ENCODE measurements at regions not wholly inside any gene's neighbourhood (a gene's known extent, or its start where the extent isn't known, plus 50 kb on each side); places are given as distances from the start of the nearest gene placed in this dataset.

DNA sequence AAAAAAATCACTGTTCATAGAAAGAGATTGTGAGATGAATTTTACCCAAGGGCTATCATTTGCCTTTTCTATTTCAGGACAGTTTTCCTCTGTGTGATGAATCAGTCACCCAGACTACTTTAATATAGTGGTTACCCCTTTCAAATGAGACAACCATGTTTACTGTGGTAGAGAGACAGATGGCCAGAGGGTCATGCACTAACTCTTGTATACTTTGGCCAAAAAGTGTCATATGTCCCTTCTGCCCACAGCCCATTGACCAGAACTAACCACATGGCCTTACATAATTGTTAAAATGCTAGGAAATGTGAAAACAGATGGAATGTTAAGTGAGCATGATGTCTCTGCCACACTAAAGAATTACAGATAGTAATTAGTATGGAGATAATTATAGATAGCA lies 498.7 kb downstream of the DACH1 start:
- H4K20me1 ChIP-seq (ENCODE audit: insufficient read depth, low read length): no peaks in the 10 kb centered on the region
- H3K4me3 ChIP-seq (ENCODE audit: insufficient read depth, low read length): no peak overlapping the region
- no peak overlapping the region for H3K27ac ChIP-seq (ENCODE audit: low read depth, low read length)
- DNase-seq (ENCODE audit: insufficient read length, low spot score, missing footprints): no peak
- H3K27me3 ChIP-seq (ENCODE audit: insufficient read depth, low read length): no peaks in the 10 kb centered on the region
- H3K9me3 ChIP-seq (ENCODE audit: low read depth, low read length): no peaks in the 10 kb centered on the region
- no peak overlapping the region for H3K4me2 ChIP-seq (ENCODE audit: insufficient read depth, low read length)
- no peaks in the 10 kb centered on the region for H3K79me2 ChIP-seq (ENCODE audit: insufficient read depth, low read length)
- no peaks in the 10 kb centered on the region for H3K36me3 ChIP-seq (ENCODE audit: insufficient read depth, low read length)
- TF ChIP-seq, protein P1, sequence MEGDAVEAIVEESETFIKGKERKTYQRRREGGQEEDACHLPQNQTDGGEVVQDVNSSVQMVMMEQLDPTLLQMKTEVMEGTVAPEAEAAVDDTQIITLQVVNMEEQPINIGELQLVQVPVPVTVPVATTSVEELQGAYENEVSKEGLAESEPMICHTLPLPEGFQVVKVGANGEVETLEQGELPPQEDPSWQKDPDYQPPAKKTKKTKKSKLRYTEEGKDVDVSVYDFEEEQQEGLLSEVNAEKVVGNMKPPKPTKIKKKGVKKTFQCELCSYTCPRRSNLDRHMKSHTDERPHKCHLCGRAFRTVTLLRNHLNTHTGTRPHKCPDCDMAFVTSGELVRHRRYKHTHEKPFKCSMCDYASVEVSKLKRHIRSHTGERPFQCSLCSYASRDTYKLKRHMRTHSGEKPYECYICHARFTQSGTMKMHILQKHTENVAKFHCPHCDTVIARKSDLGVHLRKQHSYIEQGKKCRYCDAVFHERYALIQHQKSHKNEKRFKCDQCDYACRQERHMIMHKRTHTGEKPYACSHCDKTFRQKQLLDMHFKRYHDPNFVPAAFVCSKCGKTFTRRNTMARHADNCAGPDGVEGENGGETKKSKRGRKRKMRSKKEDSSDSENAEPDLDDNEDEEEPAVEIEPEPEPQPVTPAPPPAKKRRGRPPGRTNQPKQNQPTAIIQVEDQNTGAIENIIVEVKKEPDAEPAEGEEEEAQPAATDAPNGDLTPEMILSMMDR (IDR thresholded peaks at IDR 0.05; ENCODE audit: extremely low read depth, low read depth, low read length): no peak
- no peaks in the 10 kb centered on the region for H3K4me1 ChIP-seq (ENCODE audit: insufficient read depth, low read length)
- no peak overlapping the region for H2AFZ ChIP-seq (ENCODE audit: low read length)

DNA sequence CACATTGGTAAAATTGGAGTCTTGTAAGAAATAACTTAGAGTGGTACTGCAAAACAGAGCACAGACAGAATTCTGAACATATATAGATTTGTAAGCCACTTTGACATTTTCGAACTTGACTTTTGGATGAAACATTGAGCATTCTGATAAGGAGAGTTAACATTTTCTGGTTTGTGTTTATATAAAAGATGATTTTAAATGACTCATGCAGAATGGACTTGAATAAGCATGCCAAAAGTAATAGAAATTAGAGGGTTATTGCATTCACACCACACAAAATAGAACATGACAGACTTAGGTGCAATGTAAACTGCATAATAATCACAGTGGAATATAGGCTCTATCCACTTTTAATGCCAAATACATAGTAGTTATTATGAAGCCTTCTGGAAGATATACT lies 507.0 kb downstream of the DACH1 start:
- Histone ChIP-seq H2AFZ (ENCODE audit: low read length) (no peak overlapping the region), H3K4me1 (ENCODE audit: insufficient read depth, low read length) (no peaks in the 10 kb centered on the region), H4K20me1 (ENCODE audit: insufficient read depth, low read length) (no peaks in the 10 kb centered on the region), H3K27ac (ENCODE audit: low read depth, low read length) (no peak overlapping the region), H3K36me3 (ENCODE audit: insufficient read depth, low read length) (no peaks in the 10 kb centered on the region), H3K79me2 (ENCODE audit: insufficient read depth, low read length) (no peaks in the 10 kb centered on the region), H3K4me3 (ENCODE audit: insufficient read depth, low read length) (no peak overlapping the region), H3K4me2 (ENCODE audit: insufficient read depth, low read length) (no peak overlapping the region), H3K27me3 (ENCODE audit: insufficient read depth, low read length) (no peaks in the 10 kb centered on the region), H3K9me3 (ENCODE audit: low read depth, low read length) (no peaks in the 10 kb centered on the region)
- DNase-seq (ENCODE audit: insufficient read length, low spot score, missing footprints): no peak
- TF ChIP-seq, protein P1 (IDR thresholded peaks at IDR 0.05; ENCODE audit: extremely low read depth, low read depth, low read length): no peak

DNA sequence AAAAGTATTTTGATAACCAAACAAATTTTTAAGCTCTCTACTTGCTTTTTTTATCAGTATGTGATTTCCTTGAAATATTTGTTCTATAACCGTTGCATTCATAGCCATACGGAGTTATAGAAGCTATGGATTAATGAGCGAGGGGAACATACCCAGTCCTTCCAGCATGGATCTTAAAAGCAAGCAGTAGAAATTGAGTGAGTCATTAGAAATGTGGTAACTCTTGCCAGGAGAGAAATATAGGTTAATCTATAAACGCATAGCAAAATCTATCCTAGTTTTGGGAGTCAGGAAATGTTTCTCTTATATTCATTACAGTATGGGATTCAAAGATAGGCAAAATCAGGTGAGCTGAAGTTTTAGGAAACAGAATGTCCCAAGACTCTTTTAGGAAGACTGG lies 507.4 kb downstream of the DACH1 start:
- H3K4me3 ChIP-seq (ENCODE audit: insufficient read depth, low read length): no peak overlapping the region
- H3K27me3 ChIP-seq (ENCODE audit: insufficient read depth, low read length): no peaks in the 10 kb centered on the region

DNA sequence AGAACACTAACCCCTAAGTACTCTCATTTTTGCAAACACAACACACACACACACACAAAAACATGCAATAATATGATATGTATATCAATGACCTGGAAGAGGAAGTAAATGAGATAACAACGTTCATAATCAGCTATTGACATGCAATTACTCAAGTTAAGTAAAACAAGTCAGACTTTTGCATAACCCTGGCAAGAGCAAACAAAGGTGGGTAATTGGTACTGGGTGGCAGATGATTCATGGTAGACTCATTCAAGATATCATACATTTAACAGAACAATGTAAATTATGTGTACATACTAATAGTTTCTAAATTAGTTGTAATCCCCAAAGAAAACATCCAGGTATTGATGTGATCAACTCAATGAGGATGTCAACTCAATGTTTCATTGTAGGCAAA lies 508.8 kb downstream of the DACH1 start:
- no peak for DNase-seq (ENCODE audit: insufficient read length, low spot score, missing footprints)
- H3K79me2 ChIP-seq (ENCODE audit: insufficient read depth, low read length): no peaks in the 10 kb centered on the region

More for the DNA sequence above, 507.4 kb downstream of the DACH1 start:
- DNase-seq (ENCODE audit: insufficient read length, low spot score, missing footprints): no peak
- Histone ChIP-seq H3K4me1 (ENCODE audit: insufficient read depth, low read length) (no peaks in the 10 kb centered on the region), H4K20me1 (ENCODE audit: insufficient read depth, low read length) (no peaks in the 10 kb centered on the region), H3K27ac (ENCODE audit: low read depth, low read length) (no peak overlapping the region), H3K79me2 (ENCODE audit: insufficient read depth, low read length) (no peaks in the 10 kb centered on the region), H3K4me2 (ENCODE audit: insufficient read depth, low read length) (no peak overlapping the region), H2AFZ (ENCODE audit: low read length) (no peak overlapping the region), H3K9me3 (ENCODE audit: low read depth, low read length) (no peaks in the 10 kb centered on the region), H3K36me3 (ENCODE audit: insufficient read depth, low read length) (no peaks in the 10 kb centered on the region)
- TF ChIP-seq, protein P1 (IDR thresholded peaks at IDR 0.05; ENCODE audit: extremely low read depth, low read depth, low read length): no peak

More for the DNA sequence above, 508.8 kb downstream of the DACH1 start:
- no peak overlapping the region for H3K4me2 ChIP-seq (ENCODE audit: insufficient read depth, low read length)
- no peak overlapping the region for H2AFZ ChIP-seq (ENCODE audit: low read length)
- H3K27ac ChIP-seq (ENCODE audit: low read depth, low read length): no peak overlapping the region
- H3K9me3 ChIP-seq (ENCODE audit: low read depth, low read length): no peaks in the 10 kb centered on the region
- H4K20me1 ChIP-seq (ENCODE audit: insufficient read depth, low read length): no peaks in the 10 kb centered on the region
- no peak overlapping the region for H3K4me3 ChIP-seq (ENCODE audit: insufficient read depth, low read length)
- no peaks in the 10 kb centered on the region for H3K27me3 ChIP-seq (ENCODE audit: insufficient read depth, low read length)
- no peaks in the 10 kb centered on the region for H3K4me1 ChIP-seq (ENCODE audit: insufficient read depth, low read length)
- no peaks in the 10 kb centered on the region for H3K36me3 ChIP-seq (ENCODE audit: insufficient read depth, low read length)
- TF ChIP-seq, protein P1 (IDR thresholded peaks at IDR 0.05; ENCODE audit: extremely low read depth, low read depth, low read length): no peak

Data from osteoblast (primary cell).